ENCODE measurements at regions not wholly inside any gene's neighbourhood (a gene's known extent, or its start where the extent isn't known, plus 50 kb on each side); places are given as distances from the start of the nearest gene placed in this dataset.

- TF ChIP-seq CTCF (IDR thresholded peaks at IDR 0.05; ENCODE audit: borderline replicate concordance, extremely low read depth, low read length, poor library complexity, severe bottlenecking) (no peak), EZH2 (IDR thresholded peaks at IDR 0.05; ENCODE audit: borderline replicate concordance, low read depth, low read length, severe bottlenecking) (no peak)
Measured at GRCh38 chr2:234641086-234641485, 144.2 kb upstream of the ARL4C start.

Measured in DND-41 (cell line).